ENCODE measurements at regions not wholly inside any gene's neighbourhood (a gene's known extent, or its start where the extent isn't known, plus 50 kb on each side); places are given as distances from the start of the nearest gene placed in this dataset.

DNA sequence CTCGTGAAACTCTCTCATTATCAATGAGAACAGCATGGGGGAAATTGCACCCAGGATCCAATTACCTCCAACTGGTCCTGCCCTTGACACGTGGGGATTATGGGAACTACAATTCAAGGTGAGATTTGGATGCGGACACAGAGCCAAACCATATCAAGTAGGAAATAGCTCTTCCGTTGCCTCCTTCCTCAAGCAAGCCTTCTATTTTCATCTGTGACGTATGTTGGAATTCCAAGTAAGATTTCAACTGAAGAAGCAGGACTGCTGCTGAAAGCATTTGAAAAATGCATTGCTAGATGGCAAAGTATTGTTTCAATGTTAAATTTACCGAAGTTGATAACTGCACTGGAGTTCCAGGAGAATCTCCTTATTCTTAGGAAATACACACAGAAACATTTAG, 178.1 kb upstream of the GALNT17 start:
- Histone ChIP-seq H3K36me3 (replicated peaks; ENCODE audit: insufficient read depth, low read length) (no peaks in the 10 kb centered on the region), H3K9me3 (replicated peaks; ENCODE audit: insufficient read depth, low read length) (no peaks in the 10 kb centered on the region), H3K4me3 (ENCODE audit: low read length) (no peak overlapping the region), H3K4me2 (ENCODE audit: low read depth, low read length) (no peak overlapping the region), H3K27ac (ENCODE audit: low read length) (no peak overlapping the region), H4K20me1 (ENCODE audit: insufficient read depth, low read length) (no peaks in the 10 kb centered on the region), H3K4me1 (ENCODE audit: low read length) (no peaks in the 10 kb centered on the region), H3K79me2 (ENCODE audit: low read length) (no peaks in the 10 kb centered on the region), H2AFZ (ENCODE audit: low read length) (no peak overlapping the region), H3F3A (ENCODE audit: insufficient read depth, low read length) (no peaks in the 10 kb centered on the region), H3K27me3 (replicated peaks; ENCODE audit: insufficient read depth, low read length) (no peaks in the 10 kb centered on the region), H3K9me2 (replicated peaks; ENCODE audit: insufficient read depth, low read length) (no peaks in the 10 kb centered on the region), H3K9ac (ENCODE audit: low read length) (no peak overlapping the region)
- DNase-seq = no peak
- TF ChIP-seq CTCF (IDR thresholded peaks at IDR 0.05; ENCODE audit: low read length) (no peak), EZH2phosphoT487 (IDR thresholded peaks at IDR 0.05; ENCODE audit: low read length) (no peak), EZH2 (optimal IDR thresholded peaks at IDR 0.05; ENCODE audit: low read depth, low read length) (no peak)

DNA sequence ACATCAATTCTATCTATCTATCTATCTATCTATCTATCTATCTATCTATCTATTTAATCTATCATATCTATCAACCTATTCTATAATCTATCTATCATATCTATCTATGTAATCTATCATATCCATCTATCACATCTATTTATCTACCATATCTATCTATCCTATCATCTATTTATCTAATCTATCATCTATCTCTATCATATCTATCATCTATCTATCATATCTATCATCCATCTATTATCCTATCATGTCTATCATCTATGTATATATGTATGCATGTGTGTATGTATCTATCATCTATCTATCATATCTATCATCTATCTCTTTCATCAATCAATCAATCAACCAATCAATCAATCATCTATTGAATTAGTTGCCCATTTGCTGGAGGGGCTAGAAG, 159.3 kb upstream of the GALNT17 start:
- no peaks in the 10 kb centered on the region for H3K4me1 ChIP-seq (ENCODE audit: low read length)
- TF ChIP-seq EZH2 (optimal IDR thresholded peaks at IDR 0.05; ENCODE audit: low read depth, low read length) (no peak), EZH2phosphoT487 (IDR thresholded peaks at IDR 0.05; ENCODE audit: low read length) (no peak), CTCF (IDR thresholded peaks at IDR 0.05; ENCODE audit: low read length) (no peak)
- H3K27me3 ChIP-seq (replicated peaks; ENCODE audit: insufficient read depth, low read length) = no peaks in the 10 kb centered on the region
- no peak overlapping the region for H3K27ac ChIP-seq (ENCODE audit: low read length)
- H3K9me2 ChIP-seq (replicated peaks; ENCODE audit: insufficient read depth, low read length) = no peaks in the 10 kb centered on the region
- no peak overlapping the region for H2AFZ ChIP-seq (ENCODE audit: low read length)
- no peak overlapping the region for H3K9ac ChIP-seq (ENCODE audit: low read length)
- H4K20me1 ChIP-seq (ENCODE audit: insufficient read depth, low read length) = no peaks in the 10 kb centered on the region
- no peak overlapping the region for H3K4me2 ChIP-seq (ENCODE audit: low read depth, low read length)
- H3K36me3 ChIP-seq (replicated peaks; ENCODE audit: insufficient read depth, low read length) = no peaks in the 10 kb centered on the region
- no peak for DNase-seq
- no peaks in the 10 kb centered on the region for H3F3A ChIP-seq (ENCODE audit: insufficient read depth, low read length)
- no peaks in the 10 kb centered on the region for H3K9me3 ChIP-seq (replicated peaks; ENCODE audit: insufficient read depth, low read length)
- H3K79me2 ChIP-seq (ENCODE audit: low read length) = no peaks in the 10 kb centered on the region
- H3K4me3 ChIP-seq (ENCODE audit: low read length) = no peak overlapping the region

DNA sequence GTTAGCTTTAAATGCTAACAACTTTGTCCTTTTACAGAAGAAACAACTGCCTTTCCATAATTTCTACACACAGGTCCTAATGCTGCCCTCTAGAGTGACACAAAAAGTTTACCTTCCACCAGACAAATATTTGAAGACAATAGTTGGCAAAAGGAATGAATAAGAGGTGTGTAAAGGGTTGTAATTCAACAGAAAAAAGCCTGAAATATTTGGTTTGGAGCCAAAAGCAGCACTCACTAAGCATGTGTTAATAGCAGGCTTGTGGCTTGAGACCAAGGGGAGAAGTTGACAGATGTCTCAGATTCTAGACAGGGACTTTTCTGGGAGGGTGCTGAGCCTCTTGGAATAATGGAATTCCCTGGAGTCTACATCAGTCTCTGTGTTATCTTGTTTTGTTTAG, 156.2 kb upstream of the GALNT17 start:
- Histone ChIP-seq H3K79me2 (ENCODE audit: low read length) (no peaks in the 10 kb centered on the region), H3K36me3 (replicated peaks; ENCODE audit: insufficient read depth, low read length) (no peaks in the 10 kb centered on the region), H3K9ac (ENCODE audit: low read length) (no peak overlapping the region), H3K27ac (ENCODE audit: low read length) (no peak overlapping the region), H3K27me3 (replicated peaks; ENCODE audit: insufficient read depth, low read length) (no peaks in the 10 kb centered on the region), H3K4me1 (ENCODE audit: low read length) (no peaks in the 10 kb centered on the region), H3K4me2 (ENCODE audit: low read depth, low read length) (no peak overlapping the region), H3K9me3 (replicated peaks; ENCODE audit: insufficient read depth, low read length) (no peaks in the 10 kb centered on the region), H3F3A (ENCODE audit: insufficient read depth, low read length) (no peaks in the 10 kb centered on the region), H4K20me1 (ENCODE audit: insufficient read depth, low read length) (no peaks in the 10 kb centered on the region), H3K4me3 (ENCODE audit: low read length) (no peak overlapping the region), H2AFZ (ENCODE audit: low read length) (no peak overlapping the region), H3K9me2 (replicated peaks; ENCODE audit: insufficient read depth, low read length) (no peaks in the 10 kb centered on the region)
- DNase-seq = no peak
- no peak for TF ChIP-seq EZH2 (optimal IDR thresholded peaks at IDR 0.05; ENCODE audit: low read depth, low read length)
- no peak for TF ChIP-seq EZH2phosphoT487 (IDR thresholded peaks at IDR 0.05; ENCODE audit: low read length)
- TF ChIP-seq CTCF (IDR thresholded peaks at IDR 0.05; ENCODE audit: low read length) = no peak

Measured in MM.1S (cell line).